GM12878 (cell line): ENCODE measurements at regions not wholly inside any gene's neighbourhood (a gene's known extent, or its start where the extent isn't known, plus 50 kb on each side); places are given as distances from the start of the nearest gene placed in this dataset.

Experiments
- CHD2 ChIP-seq: IDR thresholded peaks from 2 replicates; pipeline ENCODE4 v1.6.1; 2011; ENCODE audit warnings: low read depth, low read length, improper control_type of control experiment, borderline replicate concordance
- EZH2 ChIP-seq: IDR thresholded peaks from 2 replicates; pipeline ENCODE4 v1.6.1; 2012; ENCODE audit warnings: low read depth, mild to moderate bottlenecking, control low read depth, inconsistent platforms, low read length, borderline replicate concordance; ENCODE audit not compliant: control insufficient read depth
- POLR2AphosphoS5 ChIP-seq: IDR thresholded peaks from 2 replicates; pipeline ENCODE4 v1.6.1; 2011; ENCODE audit warnings: mild to moderate bottlenecking, low read length, inconsistent platforms
- TF ChIP-seq, protein P1 (sequence below): IDR thresholded peaks from 2 replicates; pipeline ENCODE4 v1.6.1; 2011; ENCODE audit warnings: mild to moderate bottlenecking, low read depth, low read length, moderate library complexity; ENCODE audit not compliant: insufficient replicate concordance

- no peak for TF ChIP-seq POLR2AphosphoS5
- TF ChIP-seq CHD2: no peak
- TF ChIP-seq, protein P1, sequence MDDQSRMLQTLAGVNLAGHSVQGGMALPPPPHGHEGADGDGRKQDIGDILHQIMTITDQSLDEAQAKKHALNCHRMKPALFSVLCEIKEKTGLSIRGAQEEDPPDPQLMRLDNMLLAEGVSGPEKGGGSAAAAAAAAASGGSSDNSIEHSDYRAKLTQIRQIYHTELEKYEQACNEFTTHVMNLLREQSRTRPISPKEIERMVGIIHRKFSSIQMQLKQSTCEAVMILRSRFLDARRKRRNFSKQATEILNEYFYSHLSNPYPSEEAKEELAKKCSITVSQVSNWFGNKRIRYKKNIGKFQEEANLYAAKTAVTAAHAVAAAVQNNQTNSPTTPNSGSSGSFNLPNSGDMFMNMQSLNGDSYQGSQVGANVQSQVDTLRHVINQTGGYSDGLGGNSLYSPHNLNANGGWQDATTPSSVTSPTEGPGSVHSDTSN: no peak
- no peak for TF ChIP-seq EZH2
Measured at GRCh38 chr3:127440384-127440783, 150.1 kb downstream of the TPRA1 start.
